OCI-LY1 (cell line): ENCODE measurements at regions not wholly inside any gene's neighbourhood (a gene's known extent, or its start where the extent isn't known, plus 50 kb on each side); places are given as distances from the start of the nearest gene placed in this dataset.

Experiments used
- CTCF ChIP-seq: fragments of 200-600 bp; sonication (generic), shearing (Covaris generic); IDR thresholded peaks from 2 replicates; pipeline ENCODE4 v1.5.1; 2017; ENCODE audit warnings: mild to moderate bottlenecking, antibody characterized with exemption, low read length, moderate library complexity, mixed read lengths
- EZH2 ChIP-seq: fragments of 200-600 bp; sonication (generic), shearing (Covaris generic); IDR thresholded peaks from 2 replicates; pipeline ENCODE4 v1.8.0; 2017; ENCODE audit warnings: borderline replicate concordance, mixed run types, mild to moderate bottlenecking, antibody characterized with exemption, low read length, moderate library complexity, mixed read lengths

- TF ChIP-seq CTCF (no peak), EZH2 (no peak)
These were observed 398.0 kb downstream of the FSCB start for GRCh38 chr14:44109036-44109435.
